Glutamatergic neuron (in vitro differentiated cells): ENCODE measurements at regions not wholly inside any gene's neighbourhood (a gene's known extent, or its start where the extent isn't known, plus 50 kb on each side); places are given as distances from the start of the nearest gene placed in this dataset.
"Not testable (repeated sequence)": the region's sequence is repeated elsewhere in the genome, so short reads cannot be mapped to it uniquely, and the experiment has no call there.

Experiments
- DNase-seq: peaks from one replicate; pipeline ENCODE4 v3.0.0; 2022
- H3K27ac Mint-ChIP-seq: one replicate; pipeline ENCODE4 v1.8.0; 2020; ENCODE audit warnings: mild to moderate bottlenecking, mixed read lengths, inconsistent platforms; ENCODE audit not compliant: unreplicated experiment
- H3K27me3 Mint-ChIP-seq: one replicate; pipeline ENCODE4 v1.8.0; 2020; ENCODE audit warnings: mild to moderate bottlenecking, moderate library complexity, mixed read lengths, inconsistent platforms; ENCODE audit not compliant: unreplicated experiment
- H3K36me3 Mint-ChIP-seq: one replicate; pipeline ENCODE4 v1.8.0; 2020; ENCODE audit warnings: mild to moderate bottlenecking, mixed read lengths, inconsistent platforms; ENCODE audit not compliant: unreplicated experiment
- H3K4me1 Mint-ChIP-seq: one replicate; pipeline ENCODE4 v1.8.0; 2020; ENCODE audit warnings: mild to moderate bottlenecking, low read depth, mixed read lengths, inconsistent platforms; ENCODE audit not compliant: unreplicated experiment
- H3K4me3 Mint-ChIP-seq: one replicate; pipeline ENCODE4 v1.8.0; 2020; ENCODE audit warnings: mild to moderate bottlenecking, mixed read lengths, inconsistent platforms; ENCODE audit not compliant: unreplicated experiment
- H3K9me3 Mint-ChIP-seq: one replicate; pipeline ENCODE4 v1.8.0; 2020; ENCODE audit warnings: mild to moderate bottlenecking, moderate library complexity, mixed read lengths, inconsistent platforms; ENCODE audit not compliant: unreplicated experiment
- CTCF ChIP-seq: fragments of 200-600 bp; sonication (generic); IDR thresholded peaks from one replicate; pipeline ENCODE4 v1.5.0; 2021; ENCODE audit not compliant: partially characterized antibody, unreplicated experiment

- peaks cover 12% of the 10 kb centered on the region for H3K4me1 Mint-ChIP-seq
These were observed 698.7 kb upstream of the GOLIM4 start for GRCh38 chr3:168794427-168794826.

GRCh38 chr3:168782193-168782592, 686.5 kb upstream of the GOLIM4 start:
- no peak for DNase-seq
- Mint-ChIP-seq H3K4me1 (peaks cover 2% of the 10 kb centered on the region), H3K27me3 (peaks cover 3% of the 10 kb centered on the region), H3K9me3 (peaks cover 11% of the 10 kb centered on the region), H3K36me3 (peaks cover 7% of the 10 kb centered on the region), H3K27ac (no peak overlapping the region), H3K4me3 (no peak overlapping the region)
- no peak for TF ChIP-seq CTCF

More at GRCh38 chr3:168794427-168794826, 698.7 kb upstream of the GOLIM4 start:
- TF ChIP-seq CTCF: no peak
- no peak for DNase-seq
- no peaks in the 10 kb centered on the region for H3K36me3 Mint-ChIP-seq
- H3K27me3 Mint-ChIP-seq: peaks cover 2% of the 10 kb centered on the region
- no peak overlapping the region for H3K4me3 Mint-ChIP-seq
- H3K27ac Mint-ChIP-seq: no peak overlapping the region
- peaks cover 2% of the 10 kb centered on the region for H3K9me3 Mint-ChIP-seq

- not testable (repeated sequence) for H3K27me3 Mint-ChIP-seq, H3K4me3 Mint-ChIP-seq, DNase-seq, H3K4me1 Mint-ChIP-seq, H3K9me3 Mint-ChIP-seq, H3K27ac Mint-ChIP-seq
- H3K36me3 Mint-ChIP-seq: peaks cover 17% of the 10 kb centered on the region
These were observed 684.4 kb upstream of the GOLIM4 start for GRCh38 chr3:168779970-168780645.

- Mint-ChIP-seq H3K4me1 (no peaks in the 10 kb centered on the region), H3K9me3 (no peaks in the 10 kb centered on the region), H3K27me3 (no peaks in the 10 kb centered on the region), H3K4me3 (no peak overlapping the region), H3K36me3 (no peaks in the 10 kb centered on the region), H3K27ac (no peak overlapping the region)
- DNase-seq: no peak
- no peak for TF ChIP-seq CTCF
These were observed 658.0 kb upstream of the GOLIM4 start for GRCh38 chr3:168753724-168754123.

GRCh38 chr3:168752339-168752738, 656.6 kb upstream of the GOLIM4 start:
- TF ChIP-seq CTCF: no peak
- DNase-seq: no peak
- Mint-ChIP-seq H3K4me3 (no peak overlapping the region), H3K9me3 (no peaks in the 10 kb centered on the region), H3K36me3 (no peaks in the 10 kb centered on the region), H3K4me1 (no peaks in the 10 kb centered on the region), H3K27ac (no peak overlapping the region), H3K27me3 (no peaks in the 10 kb centered on the region)
